ENCODE measurements at regions not wholly inside any gene's neighbourhood (a gene's known extent, or its start where the extent isn't known, plus 50 kb on each side); places are given as distances from the start of the nearest gene placed in this dataset.

GRCh38 chr2:59684771-59685166 is 868.7 kb downstream of the BCL11A start:
- H3K79me2 ChIP-seq (ENCODE audit: low read depth) = no peaks in the 10 kb centered on the region
- no peaks in the 10 kb centered on the region for H3K4me1 ChIP-seq (replicated peaks; ENCODE audit: insufficient read depth)
- no peak for DNase-seq
- no peaks in the 10 kb centered on the region for H3K27me3 ChIP-seq (ENCODE audit: insufficient read depth, low read depth)
- H4K20me1 ChIP-seq (ENCODE audit: insufficient read depth) = no peaks in the 10 kb centered on the region
- no peaks in the 10 kb centered on the region; the same call in 1 of the 2 replicates for H3K9me3 ChIP-seq (ENCODE audit: insufficient read depth, low read depth)
- no TSS peak for BruUV-seq (replicated peaks)
- H3K9me2 ChIP-seq (ENCODE audit: insufficient read depth) = no peaks in the 10 kb centered on the region
- no peak overlapping the region for H3K4me2 ChIP-seq
- intact Hi-C loops (cut with micrococcal nuclease; ENCODE audit: unreplicated experiment) = no loop called here
- H3F3A ChIP-seq (ENCODE audit: insufficient read depth, low read depth) = no peaks in the 10 kb centered on the region
- H3K36me3 ChIP-seq (ENCODE audit: low read depth) = no peaks in the 10 kb centered on the region
- no peak overlapping the region for H2AFZ ChIP-seq
- no peak for TF ChIP-seq CTCF (conservative IDR thresholded peaks at IDR 0.05)
- TF ChIP-seq EZH2 (IDR thresholded peaks at IDR 0.05; ENCODE audit: low read depth) = no peak
- no peak overlapping the region for H3K4me3 ChIP-seq
- no peak overlapping the region for H3K27ac ChIP-seq
- ChIA-PET POLR2A (ENCODE audit: unreplicated experiment) (no interaction called here), CTCF (no interaction called here)

- CTCF ChIA-PET = no interaction called here
- POLR2A ChIA-PET (ENCODE audit: unreplicated experiment) = no interaction called here
These were observed 869.2 kb downstream of the BCL11A start for GRCh38 chr2:59684116-59684770.

GRCh38 chr2:59680863-59681262 is 872.6 kb downstream of the BCL11A start:
- DNase-seq = no peak
- Histone ChIP-seq H4K20me1 (ENCODE audit: insufficient read depth) (no peaks in the 10 kb centered on the region), H3K79me2 (ENCODE audit: low read depth) (no peaks in the 10 kb centered on the region), H3K27me3 (ENCODE audit: insufficient read depth, low read depth) (no peaks in the 10 kb centered on the region), H3K36me3 (ENCODE audit: low read depth) (no peaks in the 10 kb centered on the region), H3K4me3 (no peak overlapping the region), H3K27ac (no peak overlapping the region), H3K9me2 (ENCODE audit: insufficient read depth) (no peaks in the 10 kb centered on the region), H3F3A (ENCODE audit: insufficient read depth, low read depth) (no peaks in the 10 kb centered on the region), H2AFZ (no peak overlapping the region), H3K9me3 (ENCODE audit: insufficient read depth, low read depth) (no peaks in the 10 kb centered on the region; the same call in 1 of the 2 replicates), H3K4me1 (replicated peaks; ENCODE audit: insufficient read depth) (no peaks in the 10 kb centered on the region), H3K4me2 (no peak overlapping the region)
- ChIA-PET POLR2A (ENCODE audit: unreplicated experiment) (no interaction called here), CTCF (no interaction called here)
- intact Hi-C loops (cut with micrococcal nuclease; ENCODE audit: unreplicated experiment) = no loop called here
- BruUV-seq (replicated peaks) = no TSS peak
- TF ChIP-seq CTCF (conservative IDR thresholded peaks at IDR 0.05) = no peak
- no peak for TF ChIP-seq EZH2 (IDR thresholded peaks at IDR 0.05; ENCODE audit: low read depth)

More at GRCh38 chr2:59684116-59684770, 869.2 kb downstream of the BCL11A start:
- no peaks in the 10 kb centered on the region for H3K36me3 ChIP-seq (ENCODE audit: low read depth)
- no peak for DNase-seq
- H3K4me3 ChIP-seq = no peak overlapping the region
- no peak overlapping the region for H2AFZ ChIP-seq
- no peaks in the 10 kb centered on the region for H3K27me3 ChIP-seq (ENCODE audit: insufficient read depth, low read depth)
- BruUV-seq (replicated peaks) = no TSS peak
- TF ChIP-seq EZH2 (IDR thresholded peaks at IDR 0.05; ENCODE audit: low read depth) (no peak), CTCF (conservative IDR thresholded peaks at IDR 0.05) (no peak)
- no peaks in the 10 kb centered on the region for H4K20me1 ChIP-seq (ENCODE audit: insufficient read depth)
- intact Hi-C loops (cut with micrococcal nuclease; ENCODE audit: unreplicated experiment) = no loop called here
- H3K9me2 ChIP-seq (ENCODE audit: insufficient read depth) = no peaks in the 10 kb centered on the region
- H3K9me3 ChIP-seq (ENCODE audit: insufficient read depth, low read depth) = no peaks in the 10 kb centered on the region; the same call in 1 of the 2 replicates
- H3K79me2 ChIP-seq (ENCODE audit: low read depth) = no peaks in the 10 kb centered on the region
- no peaks in the 10 kb centered on the region for H3K4me1 ChIP-seq (replicated peaks; ENCODE audit: insufficient read depth)
- H3K27ac ChIP-seq = no peak overlapping the region
- H3F3A ChIP-seq (ENCODE audit: insufficient read depth, low read depth) = no peaks in the 10 kb centered on the region
- no peak overlapping the region for H3K4me2 ChIP-seq

All from PC-9 (cell line).